ENCODE measurements at regions not wholly inside any gene's neighbourhood (a gene's known extent, or its start where the extent isn't known, plus 50 kb on each side); places are given as distances from the start of the nearest gene placed in this dataset.

GRCh38 chr22:49161002-49161850, 666.4 kb downstream of the BRD1 start:
- TF ChIP-seq POLR2AphosphoS5 (IDR thresholded peaks at IDR 0.05; ENCODE audit: borderline replicate concordance, low read depth, low read length) = no peak
- TF ChIP-seq EZH2 (IDR thresholded peaks at IDR 0.05) = no peak
- no peak for TF ChIP-seq FOXP2 (optimal IDR thresholded peaks at IDR 0.05; ENCODE audit: control extremely low read depth, extremely low read length, insufficient read depth)
